HT-29 (cell line): ENCODE measurements at regions not wholly inside any gene's neighbourhood (a gene's known extent, or its start where the extent isn't known, plus 50 kb on each side); places are given as distances from the start of the nearest gene placed in this dataset.

Experiments used
- DNase-seq: peaks from one replicate; pipeline ENCODE4 v3.0.0-alpha.2; 2015; ENCODE audit warnings: low spot score

- no peak for DNase-seq
Observed at GRCh38 chr1:114314576-114314975, 160.9 kb upstream of the SYT6 start.

GRCh38 chr1:114314098-114314497 is 160.4 kb upstream of the SYT6 start:
- DNase-seq = no peak

- DNase-seq = no peak
Observed at GRCh38 chr1:114310695-114311271, 157.1 kb upstream of the SYT6 start.

GRCh38 chr1:114302821-114303220 is 149.2 kb upstream of the SYT6 start:
- no peak for DNase-seq

GRCh38 chr1:114299331-114299975 is 145.8 kb upstream of the SYT6 start:
- no peak for DNase-seq

GRCh38 chr1:114298008-114298407 is 144.3 kb upstream of the SYT6 start:
- DNase-seq = no peak

GRCh38 chr1:114296413-114296812 is 142.7 kb upstream of the SYT6 start:
- DNase-seq = no peak

- DNase-seq = no peak
Observed at GRCh38 chr1:114295321-114295720, 141.7 kb upstream of the SYT6 start.

GRCh38 chr1:114292835-114293234 is 139.2 kb upstream of the SYT6 start:
- no peak for DNase-seq

GRCh38 chr1:114292194-114292593 is 138.5 kb upstream of the SYT6 start:
- DNase-seq = no peak

- DNase-seq = no peak
Observed at GRCh38 chr1:114290776-114291175, 137.1 kb upstream of the SYT6 start.

GRCh38 chr1:114290341-114290740 is 136.7 kb upstream of the SYT6 start:
- DNase-seq = no peak

GRCh38 chr1:114289824-114290223 is 136.2 kb upstream of the SYT6 start:
- DNase-seq = no peak

GRCh38 chr1:114289306-114289705 is 135.6 kb upstream of the SYT6 start:
- DNase-seq = no peak

- DNase-seq = no peak
Observed at GRCh38 chr1:114286960-114287359, 133.3 kb upstream of the SYT6 start.

GRCh38 chr1:114286179-114286578 is 132.5 kb upstream of the SYT6 start:
- DNase-seq = no peak

GRCh38 chr1:114282751-114283403 is 129.2 kb upstream of the SYT6 start:
- DNase-seq = peak; percentile 91

GRCh38 chr1:114278911-114279310 is 125.2 kb upstream of the SYT6 start:
- DNase-seq = no peak

GRCh38 chr1:114278430-114278829 is 124.8 kb upstream of the SYT6 start:
- DNase-seq = no peak

GRCh38 chr1:114274621-114275317 is 121.1 kb upstream of the SYT6 start:
- DNase-seq = no peak

GRCh38 chr1:114272593-114272992 is 118.9 kb upstream of the SYT6 start:
- DNase-seq = no peak

GRCh38 chr1:114270718-114271117 is 117.0 kb upstream of the SYT6 start:
- DNase-seq = no peak

- DNase-seq = no peak
Observed at GRCh38 chr1:114270282-114270681, 116.6 kb upstream of the SYT6 start.
